ENCODE measurements at regions not wholly inside any gene's neighbourhood (a gene's known extent, or its start where the extent isn't known, plus 50 kb on each side); places are given as distances from the start of the nearest gene placed in this dataset.

GRCh38 chr12:127254420-127254955 lies 1012.5 kb upstream of the TMEM132C start:
- no peak for TF ChIP-seq CTCF (IDR thresholded peaks at IDR 0.05)
- Mint-ChIP-seq H3K4me3 (ENCODE audit: unreplicated experiment) (no peak overlapping the region), H3K27me3 (ENCODE audit: unreplicated experiment) (peaks cover 4% of the 10 kb centered on the region), H3K36me3 (ENCODE audit: unreplicated experiment) (no peaks in the 10 kb centered on the region), H3K27ac (ENCODE audit: unreplicated experiment) (no peak overlapping the region), H3K4me1 (ENCODE audit: unreplicated experiment) (no peaks in the 10 kb centered on the region), H3K9me3 (ENCODE audit: unreplicated experiment) (no peaks in the 10 kb centered on the region)
- no peak for DNase-seq (ENCODE audit: extremely low spot score, unreplicated experiment)

- H3K9me3 Mint-ChIP-seq (ENCODE audit: unreplicated experiment): no peaks in the 10 kb centered on the region
- DNase-seq (ENCODE audit: extremely low spot score, unreplicated experiment): no peak
Measured at GRCh38 chr12:127257366-127257935, 1009.5 kb upstream of the TMEM132C start.

GRCh38 chr12:127260531-127260930 lies 1006.4 kb upstream of the TMEM132C start:
- no peaks in the 10 kb centered on the region for H3K36me3 Mint-ChIP-seq (ENCODE audit: unreplicated experiment)
- no peaks in the 10 kb centered on the region for H3K4me1 Mint-ChIP-seq (ENCODE audit: unreplicated experiment)
- no peak overlapping the region for H3K4me3 Mint-ChIP-seq (ENCODE audit: unreplicated experiment)
- TF ChIP-seq CTCF (IDR thresholded peaks at IDR 0.05): no peak
- no peak overlapping the region for H3K27ac Mint-ChIP-seq (ENCODE audit: unreplicated experiment)
- peaks cover 10% of the 10 kb centered on the region for H3K9me3 Mint-ChIP-seq (ENCODE audit: unreplicated experiment)
- DNase-seq (ENCODE audit: extremely low spot score, unreplicated experiment): no peak
- H3K27me3 Mint-ChIP-seq (ENCODE audit: unreplicated experiment): no peaks in the 10 kb centered on the region

More at GRCh38 chr12:127257366-127257935, 1009.5 kb upstream of the TMEM132C start:
- no peaks in the 10 kb centered on the region for H3K4me1 Mint-ChIP-seq (ENCODE audit: unreplicated experiment)
- H3K27ac Mint-ChIP-seq (ENCODE audit: unreplicated experiment): no peak overlapping the region
- no peak overlapping the region for H3K4me3 Mint-ChIP-seq (ENCODE audit: unreplicated experiment)
- H3K27me3 Mint-ChIP-seq (ENCODE audit: unreplicated experiment): peaks cover 2% of the 10 kb centered on the region
- H3K36me3 Mint-ChIP-seq (ENCODE audit: unreplicated experiment): no peaks in the 10 kb centered on the region
- no peak for TF ChIP-seq CTCF (IDR thresholded peaks at IDR 0.05)

GRCh38 chr12:127260999-127261398 lies 1006.0 kb upstream of the TMEM132C start:
- Mint-ChIP-seq H3K36me3 (ENCODE audit: unreplicated experiment) (no peaks in the 10 kb centered on the region), H3K4me1 (ENCODE audit: unreplicated experiment) (no peaks in the 10 kb centered on the region), H3K9me3 (ENCODE audit: unreplicated experiment) (peaks cover 10% of the 10 kb centered on the region), H3K27ac (ENCODE audit: unreplicated experiment) (no peak overlapping the region), H3K27me3 (ENCODE audit: unreplicated experiment) (no peaks in the 10 kb centered on the region), H3K4me3 (ENCODE audit: unreplicated experiment) (no peak overlapping the region)
- no peak for TF ChIP-seq CTCF (IDR thresholded peaks at IDR 0.05)
- DNase-seq (ENCODE audit: extremely low spot score, unreplicated experiment): no peak

- H3K4me3 Mint-ChIP-seq (ENCODE audit: unreplicated experiment): no peak overlapping the region
- no peak for TF ChIP-seq CTCF (IDR thresholded peaks at IDR 0.05)
- H3K27ac Mint-ChIP-seq (ENCODE audit: unreplicated experiment): no peak overlapping the region
- H3K27me3 Mint-ChIP-seq (ENCODE audit: unreplicated experiment): peaks cover 2% of the 10 kb centered on the region
- no peaks in the 10 kb centered on the region for H3K36me3 Mint-ChIP-seq (ENCODE audit: unreplicated experiment)
- peaks cover 20% of the 10 kb centered on the region for H3K9me3 Mint-ChIP-seq (ENCODE audit: unreplicated experiment)
- no peak for DNase-seq (ENCODE audit: extremely low spot score, unreplicated experiment)
- H3K4me1 Mint-ChIP-seq (ENCODE audit: unreplicated experiment): no peaks in the 10 kb centered on the region
Measured at GRCh38 chr12:127262615-127263014, 1004.4 kb upstream of the TMEM132C start.

All from osteocyte (in vitro differentiated cells).